SK-N-SH treated with all-trans-retinoic acid at 6 μM for 48 hours (cell line): ENCODE measurements at regions not wholly inside any gene's neighbourhood (a gene's known extent, or its start where the extent isn't known, plus 50 kb on each side); places are given as distances from the start of the nearest gene placed in this dataset.

Experiments
- ARNTL ChIP-seq: fragments of 450-650 bp; formaldehyde crosslinking; IDR thresholded peaks from 2 replicates; pipeline ENCODE4 v1.5.0; 2020; ENCODE audit warnings: low read depth, mild to moderate bottlenecking, moderate library complexity, borderline replicate concordance
- CSRNP3 ChIP-seq: fragments of 250-450 bp; sonication (Bioruptor Pico); IDR thresholded peaks from 2 replicates; pipeline ENCODE4 v1.5.1; 2021; ENCODE audit warnings: mild to moderate bottlenecking, moderate library complexity
- ISL1 ChIP-seq: fragments of 250-450 bp; sonication (Bioruptor Pico); IDR thresholded peaks from 2 replicates; pipeline ENCODE4 v2.1.2; 2022; ENCODE audit warnings: mild to moderate bottlenecking, moderate library complexity
- PATZ1 ChIP-seq: fragments of 250-450 bp; sonication (Bioruptor Pico); IDR thresholded peaks from 2 replicates; pipeline ENCODE4 v1.8.0; 2020; ENCODE audit warnings: mild to moderate bottlenecking, moderate library complexity, borderline replicate concordance
- TSHZ2 ChIP-seq: fragments of 250-450 bp; sonication (Bioruptor Pico); IDR thresholded peaks from 2 replicates; pipeline ENCODE4 v1.5.0; 2020; ENCODE audit warnings: mild to moderate bottlenecking, moderate library complexity
- ZFP3 ChIP-seq: fragments of 250-450 bp; sonication (Bioruptor Pico); IDR thresholded peaks from 2 replicates; pipeline ENCODE4 v1.5.0; 2020; ENCODE audit warnings: mild to moderate bottlenecking, moderate library complexity

DNA sequence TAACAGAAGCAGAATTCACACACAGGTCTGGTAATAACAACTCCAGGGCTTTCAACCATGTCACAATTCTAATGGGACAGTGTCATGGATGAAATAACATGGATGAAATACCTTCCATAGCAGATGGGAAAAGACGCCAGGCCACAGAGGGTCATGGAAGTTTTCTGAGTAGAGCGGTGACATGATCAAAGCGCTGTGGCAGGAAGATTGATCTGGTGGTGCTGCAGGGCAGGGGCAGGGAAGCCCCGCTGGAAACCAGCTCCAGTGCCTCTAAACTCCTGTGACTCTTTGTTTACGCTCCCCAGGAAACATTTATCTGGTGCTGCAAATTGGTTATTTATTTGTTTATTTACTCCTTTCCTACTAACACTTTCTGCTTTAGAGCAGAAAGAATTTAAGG, 108.3 kb upstream of the HMGA2 start:
- TF ChIP-seq ARNTL = no peak
- TF ChIP-seq ISL1 (CRISPR knock-in tag) = no peak
- TF ChIP-seq ZFP3 = no peak
- no peak for TF ChIP-seq TSHZ2 (CRISPR knock-in tag)
- no peak for TF ChIP-seq CSRNP3 (CRISPR knock-in tag)
- TF ChIP-seq PATZ1 (CRISPR knock-in tag) = no peak
